CD4-positive, alpha-beta T cell treated with Interleukin-10 for 1 hour (primary cell): ENCODE measurements at regions not wholly inside any gene's neighbourhood (a gene's known extent, or its start where the extent isn't known, plus 50 kb on each side); places are given as distances from the start of the nearest gene placed in this dataset.
"Not testable (repeated sequence)": the region's sequence is repeated elsewhere in the genome, so short reads cannot be mapped to it uniquely, and the experiment has no call there.

ENCODE experiments used
- DNase-seq: peaks from one replicate; pipeline ENCODE4 v3.0.0-alpha.2; 2020

DNA sequence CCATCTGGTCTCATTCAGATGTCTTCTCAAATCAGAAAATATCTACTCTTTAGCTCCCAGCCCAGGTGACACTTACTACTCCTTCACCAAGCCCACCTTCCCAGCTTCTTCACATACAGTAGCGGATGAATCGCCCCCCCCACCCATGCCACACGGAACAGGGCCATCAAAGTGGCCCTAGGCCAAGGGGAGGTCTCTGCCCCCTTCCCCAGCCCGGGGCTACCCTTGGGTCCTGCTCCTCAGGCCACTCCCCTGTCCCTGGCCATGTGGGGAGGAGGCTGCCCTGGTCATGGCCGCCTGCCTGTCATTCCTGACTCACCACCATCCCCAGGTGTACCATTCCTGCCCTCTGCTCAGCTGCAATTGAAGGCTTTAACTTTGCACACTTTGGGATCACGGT, 142.8 kb downstream of the NECTIN1 start:
- no peak for DNase-seq

DNA sequence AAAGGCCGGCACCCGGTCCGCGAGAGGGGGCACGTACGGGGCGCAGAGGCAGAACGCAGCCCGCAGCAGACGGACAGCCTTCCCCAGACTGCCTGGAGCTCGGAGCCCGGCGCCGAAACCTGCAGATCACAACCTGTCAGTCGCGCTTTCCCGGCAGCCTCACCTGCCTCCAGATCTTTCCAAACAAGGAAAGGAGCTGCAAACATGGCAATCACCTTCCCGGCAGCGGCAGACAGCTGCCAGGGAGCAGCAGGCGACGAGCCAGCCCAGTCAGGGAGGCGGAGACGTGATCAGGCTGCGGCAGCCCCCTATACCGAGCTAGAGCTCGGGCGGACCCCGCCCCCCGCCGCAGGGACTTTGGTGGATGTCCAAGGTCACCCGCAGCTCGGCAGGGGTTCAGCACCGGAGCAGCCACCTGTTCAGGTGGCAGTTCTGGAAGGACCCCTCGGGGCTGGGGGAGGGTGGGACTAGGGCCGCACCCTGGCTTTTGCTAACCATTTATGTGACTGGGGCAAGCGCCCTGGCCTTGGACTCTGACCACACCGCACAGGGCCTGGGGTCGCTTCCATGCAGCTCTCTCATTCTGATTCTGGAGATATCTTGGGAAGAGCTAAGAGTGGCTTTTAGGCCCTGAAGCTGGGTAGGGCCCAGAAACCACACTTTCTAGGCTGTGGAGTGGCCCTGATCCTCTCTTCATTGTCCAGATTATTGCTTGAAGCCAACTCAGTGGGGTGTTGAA, 143.8 kb downstream of the NECTIN1 start:
- no peak for DNase-seq

GRCh38 chr11:119584193-119585042, 144.6 kb downstream of the NECTIN1 start:
- DNase-seq, result no peak

GRCh38 chr11:119583585-119583984, 145.4 kb downstream of the NECTIN1 start:
- DNase-seq, result no peak

DNA sequence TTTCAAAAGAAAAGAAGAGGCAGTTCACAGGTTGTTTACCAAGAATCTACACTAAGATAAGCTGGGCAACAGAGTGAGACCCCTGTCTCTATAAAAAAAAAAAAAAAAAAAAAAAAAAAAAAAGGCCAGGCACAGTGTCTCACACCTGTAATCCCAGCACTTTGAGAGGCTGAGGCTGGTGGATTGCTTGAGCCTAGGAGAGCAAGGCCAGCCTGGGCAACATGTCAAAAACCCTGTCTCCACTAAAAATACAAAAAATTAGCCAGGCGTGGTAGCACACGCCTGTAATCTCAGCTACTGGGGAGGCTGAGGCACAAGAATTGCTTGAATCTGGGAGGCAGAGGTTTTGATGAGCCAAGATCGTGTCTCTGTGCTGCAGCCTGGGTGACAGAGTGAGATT, 147.6 kb downstream of the NECTIN1 start:
- DNase-seq, result not testable (repeated sequence)

DNA sequence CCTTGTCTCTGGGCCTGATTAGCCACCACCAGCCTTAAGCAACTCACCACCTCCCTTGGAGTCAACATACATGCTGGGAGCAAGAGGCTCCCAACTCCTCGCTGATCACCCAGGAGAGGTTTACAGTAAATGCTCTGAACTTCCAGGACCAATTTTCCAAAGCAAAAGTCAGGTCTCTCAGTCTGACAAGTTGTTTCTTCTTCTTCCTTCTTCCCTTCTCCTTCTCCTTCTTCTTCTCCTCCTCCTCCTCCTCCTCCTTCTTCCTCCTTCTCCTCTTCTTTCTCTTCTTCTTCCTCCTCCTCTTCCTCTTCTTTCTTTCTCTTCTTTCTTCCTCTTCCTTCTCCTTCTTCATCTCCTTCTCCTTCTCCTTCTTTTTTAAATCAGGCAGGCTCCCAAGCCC, 148.2 kb downstream of the NECTIN1 start:
- no peak for DNase-seq

- no peak for DNase-seq
Measured at GRCh38 chr11:119580081-119580480, 148.9 kb downstream of the NECTIN1 start.

GRCh38 chr11:119578521-119579191, 150.3 kb downstream of the NECTIN1 start:
- no peak for DNase-seq

GRCh38 chr11:119573858-119574257, 150.9 kb upstream of the THY1 start:
- no peak for DNase-seq

DNA sequence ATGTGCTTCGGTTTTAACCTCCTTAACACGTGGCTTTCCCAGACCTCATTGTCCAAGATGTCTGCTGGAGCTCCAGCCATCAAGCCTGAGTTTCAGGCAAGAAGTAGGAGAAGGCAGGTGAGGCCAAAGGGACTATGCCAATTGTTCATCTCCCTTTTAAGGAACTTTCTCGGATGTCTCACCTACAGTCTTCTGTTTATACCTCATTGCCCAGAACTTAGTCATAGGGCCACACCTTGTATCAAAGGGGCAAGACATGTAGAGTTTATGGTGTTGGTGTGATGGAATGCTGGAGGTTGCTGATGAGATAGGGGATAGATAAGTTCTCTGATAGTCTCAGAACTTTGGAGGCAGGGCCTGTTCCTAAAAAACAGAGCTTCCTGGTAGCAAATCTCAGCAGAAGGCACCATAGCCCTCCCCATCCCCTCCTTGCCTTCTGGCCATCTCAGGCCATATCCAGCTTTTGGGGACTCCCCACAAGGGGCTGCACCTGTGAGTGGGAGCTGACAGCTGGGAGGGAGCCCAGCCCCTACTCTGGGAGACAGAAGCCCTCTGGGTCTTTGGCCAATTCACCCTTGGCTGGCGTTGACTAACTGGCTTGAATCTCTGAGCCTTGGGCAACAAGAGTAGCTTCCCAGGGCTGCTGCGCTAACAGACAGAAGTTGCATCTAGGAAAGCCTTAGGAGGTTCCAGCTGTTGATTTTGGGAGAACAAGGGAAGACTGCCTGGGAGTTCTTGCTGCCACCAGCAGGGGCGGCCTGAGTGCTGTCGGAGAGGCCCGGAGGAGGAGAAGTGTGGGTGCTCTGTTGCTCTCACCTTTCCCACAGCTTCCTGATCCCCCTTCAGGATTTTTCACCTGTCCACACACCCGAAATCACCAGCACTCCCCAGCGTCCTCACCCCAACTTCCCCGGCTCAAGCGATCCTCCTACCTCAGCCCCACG, 149.8 kb upstream of the THY1 start:
- DNase-seq, result no peak

DNA sequence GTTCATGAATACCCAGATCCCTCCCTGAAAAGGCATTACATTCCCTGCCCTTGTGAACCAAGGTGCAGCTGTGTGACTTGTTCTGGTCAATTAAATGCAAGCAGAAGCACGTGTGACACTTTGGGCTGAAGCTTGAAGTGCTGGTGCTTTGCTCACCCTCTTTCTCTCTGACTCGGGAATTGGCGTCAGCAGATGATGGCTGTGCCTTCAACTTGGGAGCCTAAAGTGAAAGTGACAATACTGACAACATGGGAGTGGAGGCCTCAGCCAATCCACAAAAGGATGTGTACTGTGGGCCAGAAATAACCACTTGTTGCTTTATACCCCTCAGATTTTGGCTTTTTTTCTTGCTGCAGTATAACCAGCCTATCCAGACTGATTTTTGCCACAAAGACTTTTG, 148.3 kb upstream of the THY1 start:
- DNase-seq, result no peak

DNA sequence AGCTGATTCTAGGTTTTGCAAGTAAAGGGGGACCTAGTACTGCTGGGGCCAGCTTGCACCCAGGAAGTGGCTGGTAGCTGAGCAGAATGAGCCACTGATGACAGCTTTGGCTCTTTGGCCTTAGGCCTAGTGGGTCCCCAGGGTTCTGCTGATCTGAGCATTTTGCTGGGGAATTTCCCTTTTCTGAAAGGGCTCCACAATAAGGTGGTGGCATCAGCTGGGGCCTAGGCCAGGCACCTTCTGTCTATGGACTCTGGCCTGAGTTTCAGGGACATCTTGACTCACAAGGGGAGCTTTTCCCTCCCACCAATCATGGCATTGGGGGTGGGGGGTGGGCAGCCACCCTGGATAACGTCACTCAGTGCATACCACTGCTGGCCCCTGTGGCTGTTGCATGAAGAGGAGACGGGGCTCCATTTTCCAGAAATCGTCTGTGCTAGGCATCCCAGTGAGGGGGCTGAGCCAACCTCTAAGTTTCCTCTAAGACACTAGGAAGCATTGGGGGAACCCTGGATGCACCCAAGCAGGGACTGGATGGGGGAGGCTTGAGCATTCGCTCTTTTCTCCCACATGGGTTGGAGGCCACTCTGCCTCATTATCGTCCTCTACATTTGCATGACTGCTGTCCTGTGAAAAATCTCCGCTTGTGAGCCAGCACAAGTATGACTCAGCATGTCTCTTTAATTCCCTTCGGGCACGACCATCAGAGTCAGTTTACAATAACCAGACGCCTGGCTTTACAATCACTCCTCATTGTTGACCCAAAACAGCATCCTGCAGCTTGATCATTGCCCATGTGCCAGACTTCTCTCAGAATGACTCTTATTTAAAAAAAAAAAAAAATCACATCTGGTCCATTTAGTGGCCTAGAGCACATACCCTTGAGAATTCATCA, 145.0 kb upstream of the THY1 start:
- no peak for DNase-seq

- no peak for DNase-seq
Measured at GRCh38 chr11:119566319-119566718, 143.3 kb upstream of the THY1 start.

DNA sequence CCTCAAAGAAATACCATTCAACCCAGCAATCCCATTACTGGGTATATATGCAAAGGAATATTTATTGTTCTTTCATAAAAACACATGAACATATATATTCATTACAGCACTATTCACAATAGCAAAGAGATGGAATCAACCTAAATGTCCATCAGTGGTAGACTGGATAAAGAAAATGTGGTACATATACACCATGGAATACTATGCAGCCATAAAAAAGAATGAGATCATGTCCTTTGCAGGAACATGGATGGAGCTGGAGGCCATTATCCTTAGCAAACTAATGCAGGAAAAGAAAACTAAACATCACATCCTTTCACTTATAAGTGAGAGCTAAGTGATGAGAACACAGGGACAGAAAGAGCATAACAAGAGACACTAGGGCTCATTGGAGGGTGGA, 142.7 kb upstream of the THY1 start:
- DNase-seq, result not testable (repeated sequence)

- no peak for DNase-seq
Measured at GRCh38 chr11:119560961-119561360, 138.0 kb upstream of the THY1 start.

GRCh38 chr11:119560291-119560690, 137.3 kb upstream of the THY1 start:
- DNase-seq, result no peak

- no peak for DNase-seq
Measured at GRCh38 chr11:119552106-119552485, 129.1 kb upstream of the THY1 start.

- DNase-seq, result no peak
Measured at GRCh38 chr11:119551420-119552105, 128.6 kb upstream of the THY1 start.

DNA sequence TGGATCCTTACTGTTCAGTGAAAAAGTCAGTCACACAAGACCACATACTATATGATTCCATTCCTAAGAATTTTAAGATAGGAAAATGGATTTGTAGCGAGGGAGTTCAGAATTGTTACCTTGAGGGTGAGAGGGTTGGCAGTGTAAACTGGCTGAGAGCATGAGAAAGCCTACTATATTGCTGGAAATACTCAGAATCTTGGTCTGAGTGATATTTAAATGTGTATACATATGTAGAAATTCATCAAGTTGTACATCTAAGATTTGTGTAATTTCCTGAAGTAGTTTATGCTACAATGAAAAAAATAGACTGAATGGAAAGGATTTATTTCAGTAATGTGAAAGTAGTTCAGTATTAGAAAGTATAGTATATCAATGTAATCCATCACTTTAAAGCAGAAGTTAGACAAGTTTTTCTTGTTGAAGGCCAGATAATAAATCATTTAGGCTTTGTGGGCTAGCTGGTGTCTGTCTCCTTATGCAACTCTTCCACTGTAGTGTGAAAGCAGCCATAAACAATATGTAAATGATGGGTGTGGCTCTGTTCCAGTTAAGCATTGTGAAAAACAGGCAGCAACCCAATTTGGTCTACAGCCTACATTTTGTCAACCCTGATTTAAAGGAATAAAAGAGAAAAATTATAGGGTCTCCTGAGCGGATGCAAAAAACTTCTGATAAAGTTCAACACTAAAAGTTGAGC, 127.2 kb upstream of the THY1 start:
- no peak for DNase-seq

GRCh38 chr11:119547511-119547910, 124.5 kb upstream of the THY1 start:
- DNase-seq, result no peak
